Mesothelial cell of epicardium (in vitro differentiated cells): ENCODE measurements at regions not wholly inside any gene's neighbourhood (a gene's known extent, or its start where the extent isn't known, plus 50 kb on each side); places are given as distances from the start of the nearest gene placed in this dataset.

Experiments
- DNase-seq, 2 experiments: peaks; one replicate each; pipeline ENCODE4 v3.0.0; 2021; ENCODE audit warnings: low spot score in 2 of 2; ENCODE audit not compliant: unreplicated experiment in 2 of 2
- H3K27ac Mint-ChIP-seq: 2 replicates; pipeline ENCODE4 v1.8.0; 2021; ENCODE audit warnings: mixed read lengths
- H3K27me3 Mint-ChIP-seq: 2 replicates; pipeline ENCODE4 v1.8.0; 2021; ENCODE audit warnings: low read depth, mixed read lengths
- H3K36me3 Mint-ChIP-seq: 2 replicates; pipeline ENCODE4 v1.8.0; 2021; ENCODE audit warnings: mixed read lengths
- H3K4me1 Mint-ChIP-seq: 2 replicates; pipeline ENCODE4 v1.8.0; 2021; ENCODE audit warnings: mixed read lengths
- H3K4me3 Mint-ChIP-seq: 2 replicates; pipeline ENCODE4 v1.8.0; 2021; ENCODE audit warnings: mild to moderate bottlenecking, moderate library complexity, mixed read lengths
- H3K9me3 Mint-ChIP-seq: 2 replicates; pipeline ENCODE4 v1.8.0; 2021; ENCODE audit warnings: mixed read lengths
- CTCF ChIP-seq: fragments of 200-600 bp; sonication (generic); IDR thresholded peaks from one replicate; pipeline ENCODE4 v1.5.0; 2021; ENCODE audit warnings: antibody characterized with exemption; ENCODE audit not compliant: unreplicated experiment

DNA sequence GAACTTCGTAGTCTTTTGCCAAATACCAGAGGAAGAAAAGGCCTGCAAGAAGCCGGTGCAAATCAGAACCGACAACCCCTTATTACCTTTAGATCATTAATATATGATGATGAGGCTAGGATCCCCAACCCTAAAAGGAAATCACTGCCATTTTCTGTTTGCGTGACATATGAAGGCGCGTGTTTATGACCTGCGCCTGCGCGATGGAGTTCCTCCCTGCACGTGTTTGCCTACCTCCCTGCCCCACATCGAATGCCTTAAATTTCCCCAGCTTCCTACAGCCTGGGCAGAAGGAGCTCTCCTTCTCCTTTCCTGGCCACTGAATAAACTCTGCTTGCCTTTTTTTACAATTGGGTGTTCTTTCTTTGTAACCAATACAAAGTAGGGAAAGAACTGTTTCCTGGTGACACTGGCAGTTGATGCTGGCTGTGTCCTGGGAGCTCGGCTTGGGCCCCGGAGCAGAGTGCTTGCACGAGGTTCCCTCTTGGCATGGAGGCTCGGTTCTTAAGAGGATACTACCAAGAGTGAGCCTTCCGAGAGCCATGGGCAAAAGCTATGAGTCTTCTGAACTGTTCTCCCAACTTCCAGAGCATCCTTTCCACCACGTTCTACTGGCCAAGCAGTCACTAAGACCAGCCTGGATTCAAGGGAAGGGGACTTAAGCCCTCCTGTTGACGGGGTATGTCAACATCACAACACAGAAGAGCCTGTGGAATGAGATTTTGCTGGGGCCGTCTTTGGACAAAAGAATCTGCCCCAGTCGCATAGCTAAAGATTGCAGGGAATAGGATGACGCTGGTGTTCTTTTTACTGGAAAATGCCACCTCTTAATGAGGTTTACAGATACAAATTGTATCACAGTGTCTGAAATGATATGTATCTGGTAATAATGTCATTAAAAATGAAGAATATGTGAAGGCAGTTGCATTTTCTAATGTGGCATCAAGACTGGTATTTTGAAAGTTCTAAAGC lies 179.8 kb downstream of the SH3BP4 start:
- H3K4me1 Mint-ChIP-seq: peaks cover 2% of the 10 kb centered on the region

DNA sequence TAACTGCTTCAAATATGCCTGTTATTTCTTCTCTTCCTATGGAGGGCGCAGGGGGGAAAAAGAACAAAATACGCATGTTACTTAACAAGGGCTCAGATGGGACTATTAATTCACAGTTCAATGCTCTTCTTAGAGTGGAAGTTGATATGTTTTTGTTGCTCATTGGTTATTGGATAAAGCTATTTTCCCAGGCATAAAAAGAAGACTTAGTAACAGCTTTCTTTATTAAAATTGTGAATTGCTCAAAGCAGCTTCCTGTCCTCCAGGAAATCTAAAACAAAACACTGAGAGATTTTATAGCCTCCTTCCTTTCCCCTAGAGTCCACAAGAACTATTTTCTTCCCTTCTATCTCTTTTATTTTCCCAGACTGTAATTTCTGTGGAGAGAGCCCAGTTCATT lies 180.8 kb downstream of the SH3BP4 start:
- H3K4me1 Mint-ChIP-seq: peaks cover 2% of the 10 kb centered on the region
- peaks cover 12% of the 10 kb centered on the region for H3K27me3 Mint-ChIP-seq
- H3K36me3 Mint-ChIP-seq: no peaks in the 10 kb centered on the region
- no peak for DNase-seq
- no peak for TF ChIP-seq CTCF
- no peak overlapping the region for H3K27ac Mint-ChIP-seq
- no peaks in the 10 kb centered on the region for H3K9me3 Mint-ChIP-seq
- H3K4me3 Mint-ChIP-seq: no peak overlapping the region

More for the DNA sequence above, 179.8 kb downstream of the SH3BP4 start:
- Mint-ChIP-seq H3K4me3 (no peak overlapping the region), H3K36me3 (no peaks in the 10 kb centered on the region), H3K9me3 (no peaks in the 10 kb centered on the region), H3K27me3 (peaks cover 12% of the 10 kb centered on the region), H3K27ac (no peak overlapping the region)
- DNase-seq: no peak
- no peak for TF ChIP-seq CTCF

DNA sequence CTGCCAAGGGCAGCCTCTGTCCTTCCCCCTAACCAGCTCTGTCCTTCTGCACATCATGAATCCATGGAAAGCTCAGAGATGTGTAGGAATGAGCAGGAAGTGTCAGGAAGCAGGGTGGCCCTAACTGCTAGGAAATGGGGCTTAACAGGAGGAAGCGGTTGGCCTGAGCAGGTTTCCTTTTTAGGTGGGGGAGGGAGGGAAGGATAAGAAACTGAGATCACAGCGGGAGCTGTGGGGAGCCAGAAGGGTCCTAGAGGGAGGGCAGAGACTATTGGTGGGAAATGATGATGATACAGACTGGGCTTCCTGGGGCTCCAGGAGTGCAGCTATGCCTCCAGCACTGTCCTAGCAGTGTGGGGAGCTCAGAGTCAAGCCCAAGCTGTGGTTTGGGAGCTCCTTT lies 182.0 kb downstream of the SH3BP4 start:
- Mint-ChIP-seq H3K4me3 (no peak overlapping the region), H3K27me3 (peaks cover 12% of the 10 kb centered on the region), H3K27ac (no peak overlapping the region), H3K36me3 (no peaks in the 10 kb centered on the region), H3K9me3 (no peaks in the 10 kb centered on the region), H3K4me1 (peaks cover 2% of the 10 kb centered on the region)
- DNase-seq: no peak
- no peak for TF ChIP-seq CTCF

DNA sequence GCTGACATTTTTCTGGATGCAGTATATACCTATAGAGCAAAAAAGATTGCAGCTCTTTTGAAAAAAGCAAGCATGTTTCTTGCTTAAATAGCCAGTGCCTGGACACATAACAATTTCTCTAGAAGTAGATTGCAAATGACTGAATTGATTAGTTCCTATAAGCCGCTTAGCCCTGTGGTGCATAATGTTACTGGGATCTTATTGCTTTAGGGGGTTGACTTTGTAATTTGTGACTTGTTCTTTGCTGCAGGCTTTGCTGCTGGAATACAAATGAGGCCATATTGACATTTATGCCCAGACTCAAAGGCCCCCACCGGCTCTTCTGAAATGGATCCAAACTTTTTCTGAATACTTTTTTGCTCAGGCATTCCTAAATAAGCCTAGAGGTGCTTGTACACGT lies 182.6 kb downstream of the SH3BP4 start:
- H3K4me1 Mint-ChIP-seq: peaks cover 2% of the 10 kb centered on the region
- DNase-seq: no peak
- H3K27ac Mint-ChIP-seq: no peak overlapping the region
- no peak for TF ChIP-seq CTCF
- H3K9me3 Mint-ChIP-seq: no peaks in the 10 kb centered on the region
- no peak overlapping the region for H3K4me3 Mint-ChIP-seq
- no peaks in the 10 kb centered on the region for H3K36me3 Mint-ChIP-seq
- H3K27me3 Mint-ChIP-seq: peaks cover 12% of the 10 kb centered on the region

- Mint-ChIP-seq H3K27ac (no peak overlapping the region), H3K9me3 (no peaks in the 10 kb centered on the region), H3K27me3 (peaks cover 12% of the 10 kb centered on the region), H3K4me3 (no peak overlapping the region), H3K36me3 (no peaks in the 10 kb centered on the region), H3K4me1 (peaks cover 2% of the 10 kb centered on the region)
- TF ChIP-seq CTCF: no peak
- no peak for DNase-seq
These were observed 183.6 kb downstream of the SH3BP4 start for GRCh38 chr2:235135195-235135965.
